ENCODE measurements at regions not wholly inside any gene's neighbourhood (a gene's known extent, or its start where the extent isn't known, plus 50 kb on each side); places are given as distances from the start of the nearest gene placed in this dataset.

GRCh38 chr3:13256845-13257244 lies 163.3 kb downstream of the NUP210 start:
- Mint-ChIP-seq H3K27me3 (peaks cover 7% of the 10 kb centered on the region), H3K4me1 (ENCODE audit: low read depth) (no peaks in the 10 kb centered on the region), H3K36me3 (ENCODE audit: low read depth) (no peaks in the 10 kb centered on the region), H3K4me3 (no peak overlapping the region), H3K27ac (no peak overlapping the region), H3K9me3 (no peaks in the 10 kb centered on the region)
- intact Hi-C loops (cut with micrococcal nuclease): no loop called here

GRCh38 chr3:13254028-13254951 lies 165.8 kb downstream of the NUP210 start:
- intact Hi-C loops (cut with micrococcal nuclease): no loop called here
- Mint-ChIP-seq H3K36me3 (ENCODE audit: low read depth) (no peaks in the 10 kb centered on the region), H3K27ac (no peak overlapping the region), H3K4me1 (ENCODE audit: low read depth) (no peaks in the 10 kb centered on the region), H3K9me3 (no peaks in the 10 kb centered on the region), H3K4me3 (no peak overlapping the region), H3K27me3 (peaks cover 7% of the 10 kb centered on the region)

GRCh38 chr3:13253208-13253937 lies 166.7 kb downstream of the NUP210 start:
- Mint-ChIP-seq H3K27me3 (peaks cover 7% of the 10 kb centered on the region), H3K36me3 (ENCODE audit: low read depth) (no peaks in the 10 kb centered on the region), H3K27ac (no peak overlapping the region), H3K9me3 (no peaks in the 10 kb centered on the region), H3K4me3 (no peak overlapping the region), H3K4me1 (ENCODE audit: low read depth) (no peaks in the 10 kb centered on the region)
- intact Hi-C loops (cut with micrococcal nuclease): no loop called here

- Mint-ChIP-seq H3K36me3 (ENCODE audit: low read depth) (no peaks in the 10 kb centered on the region), H3K27me3 (peaks cover 6% of the 10 kb centered on the region), H3K27ac (no peak overlapping the region), H3K4me1 (ENCODE audit: low read depth) (no peaks in the 10 kb centered on the region), H3K4me3 (no peak overlapping the region), H3K9me3 (no peaks in the 10 kb centered on the region)
- intact Hi-C loops (cut with micrococcal nuclease): no loop called here
Observed at GRCh38 chr3:13252207-13252606, 167.9 kb downstream of the NUP210 start.

- intact Hi-C loops (cut with micrococcal nuclease): no loop called here
- H3K27ac Mint-ChIP-seq: no peak overlapping the region
- peaks cover 4% of the 10 kb centered on the region for H3K27me3 Mint-ChIP-seq
- no peaks in the 10 kb centered on the region for H3K36me3 Mint-ChIP-seq (ENCODE audit: low read depth)
- H3K4me3 Mint-ChIP-seq: no peak overlapping the region
- H3K9me3 Mint-ChIP-seq: no peaks in the 10 kb centered on the region
- no peaks in the 10 kb centered on the region for H3K4me1 Mint-ChIP-seq (ENCODE audit: low read depth)
Observed at GRCh38 chr3:13251166-13251903, 168.8 kb downstream of the NUP210 start.

- no peak overlapping the region for H3K4me3 Mint-ChIP-seq
- no peaks in the 10 kb centered on the region for H3K9me3 Mint-ChIP-seq
- intact Hi-C loops (cut with micrococcal nuclease): no loop called here
- H3K27me3 Mint-ChIP-seq: peaks cover 4% of the 10 kb centered on the region
- no peaks in the 10 kb centered on the region for H3K36me3 Mint-ChIP-seq (ENCODE audit: low read depth)
- H3K27ac Mint-ChIP-seq: no peak overlapping the region
- H3K4me1 Mint-ChIP-seq (ENCODE audit: low read depth): peaks cover 14% of the 10 kb centered on the region
Observed at GRCh38 chr3:13249664-13250390, 170.3 kb downstream of the NUP210 start.

GRCh38 chr3:13248640-13249039 lies 171.5 kb downstream of the NUP210 start:
- H3K4me1 Mint-ChIP-seq (ENCODE audit: low read depth): peaks cover 19% of the 10 kb centered on the region
- H3K27me3 Mint-ChIP-seq: peaks cover 4% of the 10 kb centered on the region
- intact Hi-C loops (cut with micrococcal nuclease): no loop called here
- H3K9me3 Mint-ChIP-seq: no peaks in the 10 kb centered on the region
- no peak overlapping the region for H3K27ac Mint-ChIP-seq
- no peaks in the 10 kb centered on the region for H3K36me3 Mint-ChIP-seq (ENCODE audit: low read depth)
- H3K4me3 Mint-ChIP-seq: no peak overlapping the region

- H3K36me3 Mint-ChIP-seq (ENCODE audit: low read depth): no peaks in the 10 kb centered on the region
- H3K9me3 Mint-ChIP-seq: no peaks in the 10 kb centered on the region
- no peak overlapping the region for H3K4me3 Mint-ChIP-seq
- H3K4me1 Mint-ChIP-seq (ENCODE audit: low read depth): peaks cover 19% of the 10 kb centered on the region
- peaks cover 10% of the 10 kb centered on the region for H3K27me3 Mint-ChIP-seq
- intact Hi-C loops (cut with micrococcal nuclease): no loop called here
- no peak overlapping the region for H3K27ac Mint-ChIP-seq
Observed at GRCh38 chr3:13245615-13245978, 172.4 kb upstream of the IQSEC1 start.

GRCh38 chr3:13243586-13243985 lies 170.4 kb upstream of the IQSEC1 start:
- Mint-ChIP-seq H3K4me1 (ENCODE audit: low read depth) (peaks cover 19% of the 10 kb centered on the region), H3K27me3 (peaks cover 10% of the 10 kb centered on the region), H3K36me3 (ENCODE audit: low read depth) (no peaks in the 10 kb centered on the region), H3K9me3 (no peaks in the 10 kb centered on the region), H3K4me3 (no peak overlapping the region), H3K27ac (no peak overlapping the region)
- intact Hi-C loops (cut with micrococcal nuclease): no loop called here

GRCh38 chr3:13242364-13242737 lies 169.1 kb upstream of the IQSEC1 start:
- H3K4me1 Mint-ChIP-seq (ENCODE audit: low read depth): peaks cover 19% of the 10 kb centered on the region
- H3K27ac Mint-ChIP-seq: no peak overlapping the region
- intact Hi-C loops (cut with micrococcal nuclease): no loop called here
- H3K27me3 Mint-ChIP-seq: peaks cover 10% of the 10 kb centered on the region
- no peak overlapping the region for H3K4me3 Mint-ChIP-seq
- no peaks in the 10 kb centered on the region for H3K36me3 Mint-ChIP-seq (ENCODE audit: low read depth)
- H3K9me3 Mint-ChIP-seq: no peaks in the 10 kb centered on the region

- H3K9me3 Mint-ChIP-seq: no peaks in the 10 kb centered on the region
- intact Hi-C loops (cut with micrococcal nuclease): no loop called here
- H3K4me3 Mint-ChIP-seq: no peak overlapping the region
- no peaks in the 10 kb centered on the region for H3K36me3 Mint-ChIP-seq (ENCODE audit: low read depth)
- H3K27me3 Mint-ChIP-seq: peaks cover 10% of the 10 kb centered on the region
- peaks cover 19% of the 10 kb centered on the region for H3K4me1 Mint-ChIP-seq (ENCODE audit: low read depth)
- H3K27ac Mint-ChIP-seq: no peak overlapping the region
Observed at GRCh38 chr3:13241621-13242363, 168.6 kb upstream of the IQSEC1 start.

GRCh38 chr3:13240928-13241618 lies 167.8 kb upstream of the IQSEC1 start:
- no peak overlapping the region for H3K27ac Mint-ChIP-seq
- H3K4me3 Mint-ChIP-seq: no peak overlapping the region
- H3K36me3 Mint-ChIP-seq (ENCODE audit: low read depth): no peaks in the 10 kb centered on the region
- H3K4me1 Mint-ChIP-seq (ENCODE audit: low read depth): peaks cover 17% of the 10 kb centered on the region
- H3K27me3 Mint-ChIP-seq: peaks cover 10% of the 10 kb centered on the region
- no peaks in the 10 kb centered on the region for H3K9me3 Mint-ChIP-seq
- intact Hi-C loops (cut with micrococcal nuclease): no loop called here

- Mint-ChIP-seq H3K4me3 (no peak overlapping the region), H3K27ac (no peak overlapping the region), H3K9me3 (no peaks in the 10 kb centered on the region), H3K36me3 (ENCODE audit: low read depth) (no peaks in the 10 kb centered on the region), H3K27me3 (peaks cover 18% of the 10 kb centered on the region), H3K4me1 (ENCODE audit: low read depth) (peaks cover 15% of the 10 kb centered on the region)
- intact Hi-C loops (cut with micrococcal nuclease): no loop called here
Observed at GRCh38 chr3:13239467-13239760, 166.2 kb upstream of the IQSEC1 start.
